OCI-LY7 (cell line): ENCODE measurements at regions not wholly inside any gene's neighbourhood (a gene's known extent, or its start where the extent isn't known, plus 50 kb on each side); places are given as distances from the start of the nearest gene placed in this dataset.

Experiments used
- BruUV-seq: library from RNA; stranded (reverse); fragments of 400-500 nt; replicated peaks from 2 replicates; lab custom pipeline; 2021; lab: Mats Ljungman, UMichigan
- CTCF ChIA-PET: fragments of 300-600 bp; sonication (Branson Sonifier 250); formaldehyde crosslinking; loops from one replicate; lab custom pipeline; 2022; ENCODE audit warnings: antibody characterized with exemption; ENCODE audit not compliant: unreplicated experiment; lab: Charles Lee
- POLR2A ChIA-PET: fragments of 300-600 bp; sonication (Branson Sonifier 250); formaldehyde crosslinking; loops from one replicate; lab custom pipeline; 2022; ENCODE audit warnings: antibody characterized with exemption; lab: Charles Lee
- DNase-seq: peaks from one replicate; pipeline ENCODE4 v3.0.0-alpha.2; 2015; ENCODE audit warnings: low spot score
- H2AFZ ChIP-seq: fragments of 200-600 bp; sonication (generic), shearing (Covaris generic); 2 replicates; pipeline ENCODE4 v1.6.1; 2014; ENCODE audit warnings: mild to moderate bottlenecking, antibody characterized with exemption, low read length, moderate library complexity
- H3K27ac ChIP-seq: fragments of 200-600 bp; sonication (generic); 2 replicates; pipeline ENCODE4 v1.5.1; 2014; ENCODE audit warnings: mixed run types, low read depth, mild to moderate bottlenecking, moderate library complexity, low read length, inconsistent platforms; ENCODE audit not compliant: poor library complexity, severe bottlenecking
- H3K36me3 ChIP-seq: fragments of 200-600 bp; sonication (generic); 2 replicates; pipeline ENCODE4 v1.6.1; 2014; ENCODE audit warnings: mild to moderate bottlenecking, antibody characterized with exemption, low read length, moderate library complexity, mixed read lengths; ENCODE audit not compliant: insufficient read depth
- H3K4me1 ChIP-seq: fragments of 200-600 bp; sonication (generic); 2 replicates; pipeline ENCODE4 v1.5.1; 2014; ENCODE audit warnings: mild to moderate bottlenecking, low read length; ENCODE audit not compliant: insufficient read depth, poor library complexity, severe bottlenecking
- H3K4me2 ChIP-seq: fragments of 200-600 bp; sonication (generic); 2 replicates; pipeline ENCODE4 v1.6.1; 2014; ENCODE audit warnings: mild to moderate bottlenecking, low read length
- H3K4me3 ChIP-seq: fragments of 200-600 bp; sonication (generic); 2 replicates; pipeline ENCODE4 v1.5.1; 2014; ENCODE audit warnings: mild to moderate bottlenecking, low read depth, low read length; ENCODE audit not compliant: poor library complexity, severe bottlenecking
- H3K79me2 ChIP-seq: fragments of 200-600 bp; sonication (generic); 2 replicates; pipeline ENCODE4 v1.6.1; 2016; ENCODE audit warnings: low read depth, mild to moderate bottlenecking, low read length, moderate library complexity, mixed read lengths; ENCODE audit not compliant: insufficient read depth
- H3K9me2 ChIP-seq: fragments of 200-600 bp; sonication (generic); 2 replicates; pipeline ENCODE4 v1.6.1; 2016; ENCODE audit warnings: mild to moderate bottlenecking, low read length, mixed read lengths; ENCODE audit not compliant: insufficient read depth
- H3K9me3 ChIP-seq: fragments of 200-600 bp; sonication (generic); 2 replicates; pipeline ENCODE4 v1.6.1; 2014; ENCODE audit warnings: mild to moderate bottlenecking, mixed run types, low read length, mixed read lengths
- H4K20me1 ChIP-seq: fragments of 200-600 bp; sonication (generic); 2 replicates; pipeline ENCODE4 v1.6.1; 2014; ENCODE audit warnings: mild to moderate bottlenecking, antibody characterized with exemption, low read length, moderate library complexity, mixed read lengths; ENCODE audit not compliant: insufficient read depth
- CTCF ChIP-seq: fragments of 200-600 bp; sonication (generic); conservative IDR thresholded peaks from 2 replicates; pipeline ENCODE4 v1.5.1; 2014; ENCODE audit warnings: mild to moderate bottlenecking, antibody characterized with exemption, low read length, moderate library complexity, mixed read lengths
- EZH2phosphoT487 ChIP-seq: fragments of 200-600 bp; sonication (generic); IDR thresholded peaks from 2 replicates; pipeline ENCODE4 v1.6.1; 2018; ENCODE audit warnings: low read depth, borderline replicate concordance, mild to moderate bottlenecking, mixed run types, antibody characterized with exemption, low read length, moderate library complexity, mixed read lengths
- intact Hi-C: fragments of 100-400 bp; cut with micrococcal nuclease; formaldehyde crosslinking; loops from one replicate; pipeline ENCODE4 v1.10.0; 2022; ENCODE audit not compliant: unreplicated experiment

DNA sequence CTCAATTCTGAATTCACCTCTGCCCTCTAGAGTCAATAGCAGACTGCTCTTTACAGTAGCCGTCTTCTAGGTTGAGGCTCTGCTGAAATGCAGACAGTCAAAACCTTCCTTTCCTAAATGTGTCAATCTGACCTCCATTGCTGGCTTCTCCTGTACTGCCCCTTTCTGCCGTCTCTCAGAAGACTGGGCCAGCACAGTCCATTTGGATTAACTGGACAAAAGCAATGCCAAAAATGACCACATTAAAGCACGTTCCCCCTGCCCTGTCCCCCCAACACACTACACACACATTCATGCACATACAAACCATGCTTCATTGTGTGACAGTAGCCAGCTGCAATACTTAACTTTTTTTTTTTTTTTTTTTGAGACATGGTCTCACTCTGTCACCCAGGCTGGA lies 130.2 kb upstream of the LIFR start:
- TF ChIP-seq EZH2phosphoT487 (no peak), CTCF (no peak)
- no TSS peak for BruUV-seq
- no peak overlapping the region for H3K4me2 ChIP-seq
- intact Hi-C loops: no loop called here
- no peaks in the 10 kb centered on the region for H3K9me3 ChIP-seq
- H3K79me2 ChIP-seq: no peaks in the 10 kb centered on the region
- no peak overlapping the region for H3K4me3 ChIP-seq
- no peaks in the 10 kb centered on the region for H3K9me2 ChIP-seq
- H3K4me1 ChIP-seq: no peaks in the 10 kb centered on the region
- H2AFZ ChIP-seq: no peak overlapping the region
- CTCF ChIA-PET: no interaction called here
- no peak overlapping the region for H3K27ac ChIP-seq
- no peaks in the 10 kb centered on the region for H4K20me1 ChIP-seq
- no peaks in the 10 kb centered on the region for H3K36me3 ChIP-seq
- POLR2A ChIA-PET: no interaction called here
- DNase-seq: no peak

DNA sequence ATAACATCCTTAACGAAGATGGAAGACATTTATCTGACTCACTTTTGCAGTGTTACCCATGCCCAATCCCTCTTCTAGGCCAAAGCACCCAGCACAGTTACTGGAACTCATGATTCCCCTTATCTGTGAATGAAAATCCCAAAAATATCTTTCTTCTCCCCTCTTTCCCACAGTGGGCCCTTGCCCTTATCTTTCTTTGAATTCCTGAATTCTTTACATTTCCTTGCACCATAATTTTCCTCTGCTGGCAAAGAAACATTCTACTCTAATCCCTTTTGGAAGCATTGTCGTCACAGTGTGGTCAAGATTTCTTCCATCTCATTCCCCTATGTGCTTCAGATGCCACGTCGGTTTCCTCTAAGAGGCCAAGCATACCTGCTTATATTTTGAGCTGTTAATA lies 135.9 kb upstream of the LIFR start:
- no peak for DNase-seq
- Histone ChIP-seq H3K79me2 (no peaks in the 10 kb centered on the region), H3K4me1 (no peaks in the 10 kb centered on the region), H3K4me3 (no peak overlapping the region), H3K9me3 (no peaks in the 10 kb centered on the region), H3K9me2 (no peaks in the 10 kb centered on the region), H4K20me1 (no peaks in the 10 kb centered on the region), H2AFZ (no peak overlapping the region), H3K27ac (no peak overlapping the region), H3K4me2 (no peak overlapping the region), H3K36me3 (no peaks in the 10 kb centered on the region)
- POLR2A ChIA-PET: no interaction called here
- intact Hi-C loops: no loop called here
- no peak for TF ChIP-seq EZH2phosphoT487
- TF ChIP-seq CTCF: no peak
- CTCF ChIA-PET: no interaction called here
- no TSS peak for BruUV-seq

- intact Hi-C loops: no loop called here
- no peaks in the 10 kb centered on the region for H3K9me3 ChIP-seq
- ChIA-PET CTCF (no interaction called here), POLR2A (no interaction called here)
- H4K20me1 ChIP-seq: no peaks in the 10 kb centered on the region
- no peaks in the 10 kb centered on the region for H3K4me1 ChIP-seq
- H3K9me2 ChIP-seq: no peaks in the 10 kb centered on the region
- H2AFZ ChIP-seq: no peak overlapping the region
- H3K79me2 ChIP-seq: no peaks in the 10 kb centered on the region
- no peak overlapping the region for H3K4me3 ChIP-seq
- TF ChIP-seq EZH2phosphoT487 (no peak), CTCF (no peak)
- no peak overlapping the region for H3K4me2 ChIP-seq
- no peak overlapping the region for H3K27ac ChIP-seq
- no peak for DNase-seq
- BruUV-seq: no TSS peak
- no peaks in the 10 kb centered on the region for H3K36me3 ChIP-seq
Observed at GRCh38 chr5:38692781-38693527, 136.5 kb upstream of the LIFR start.
